Pancreas (tissue), 10 donors: ENCODE measurements at regions not wholly inside any gene's neighbourhood (a gene's known extent, or its start where the extent isn't known, plus 50 kb on each side); places are given as distances from the start of the nearest gene placed in this dataset.

Experiments used
- ATAC-seq, 4 donors: fragments of 200-7000 bp; cut with Tn5 transposase; one replicate each; pipeline versions ENCODE4 v1.8.0 to v1.9.1; 2020; ENCODE audit warnings: mild to moderate bottlenecking in 4 of 4, moderate library complexity in 4 of 4
- DNase-seq, 6 donors: peaks; one replicate each; pipeline ENCODE4 v3.0.0-alpha.2; 2020
- FAIRE-seq: peaks from 2 replicates; lab custom pipeline; 2012; peaks lifted over from hg19 to GRCh38; lab: Jason Lieb, UNC
- H3K27ac ChIP-seq, 4 donors: fragments of 200-600 bp; sonication (generic); 1 replicate in 3 of 4; 2 replicates in 1 of 4; pipeline versions ENCODE4 v1.5.0 to v1.8.0; 2020
- H3K27me3 ChIP-seq, 4 donors: fragments of 200-600 bp; one replicate each; pipeline ENCODE4 v1.8.0; 2021
- H3K36me3 ChIP-seq, 3 donors: fragments of 200-600 bp; sonication (generic) in 1 of 3; one replicate each; pipeline versions ENCODE4 v1.5.0 to v1.8.0; 2020 to 2021
- H3K4me1 ChIP-seq, 3 donors: fragments of 200-600 bp; one replicate each; pipeline ENCODE4 v1.8.0; 2021
- H3K4me3 ChIP-seq, 4 donors: fragments of 200-600 bp; sonication (generic) in 2 of 4; one replicate each; pipeline versions ENCODE4 v1.5.0 to v1.8.0; 2020 to 2021
- H3K9me3 ChIP-seq, 4 donors: fragments of 200-600 bp; one replicate each; pipeline ENCODE4 v1.8.0; 2021
- CTCF ChIP-seq, 4 donors: fragments of 200-600 bp; sonication (generic) in 3 of 4; IDR thresholded peaks; one replicate each; pipeline versions ENCODE4 v1.5.0 to v1.8.0; 2021; ENCODE audit warnings: antibody characterized with exemption in 4 of 4
- WGBS, 2 donors: extraction: QIAGEN DNeasy Blood & Tissue Kit; methylation state at CpG; one replicate each; pipeline ENCODE4 v1.1.7; 2013; 5-methylcytosine and 5-hydroxymethylcytosine counted together
- intact Hi-C, 3 donors: fragments of 100-400 bp; cut with DNase I; formaldehyde crosslinking; loops; one replicate each; pipeline versions ENCODE4 v1.11.1 to v1.14.2; 2022
- donor health status: healthy with polysubstance abuse.
- donor health status: DM: no; HTN: no; CAD: no; lungs with moderate emphysema.
- donor health status: DM: no; HTN: no; CAD: no.
- donor health status: control.
- donor health status: control.
- donor health status: Bipolar disorder and iron deficiency.
- donor health status: DM: yes; HTN: yes; CAD: no.
- donor health status: DM: no; HTN: no; CAD: no.
- donor health status: DM: no; HTN: no; CAD: no.
- donor health status: DM: yes; HTN: yes; CAD: no.

DNA sequence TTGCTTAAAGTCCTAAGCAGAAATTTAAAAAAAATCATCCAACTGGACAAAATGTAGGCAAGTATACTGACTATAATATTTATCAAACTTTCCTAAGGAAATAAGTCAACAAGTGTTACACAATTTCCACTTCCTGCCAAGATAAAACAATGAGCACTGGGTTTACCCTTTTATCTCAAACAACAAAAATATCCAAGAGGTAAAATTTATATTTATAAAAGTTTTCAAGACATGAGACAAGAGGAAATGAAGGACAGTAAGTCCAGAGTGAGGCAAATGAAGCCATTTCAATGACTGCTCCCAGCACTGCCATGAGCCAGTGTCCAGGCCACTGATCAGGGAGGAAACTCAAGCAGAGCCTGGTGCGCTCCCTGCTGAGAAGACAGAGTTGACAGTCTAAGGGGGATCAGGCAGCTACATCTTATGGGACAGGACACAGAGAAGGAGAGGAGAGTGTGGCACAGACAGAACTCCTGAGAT lies 439.4 kb downstream of the RAP2B start:
- DNase-seq (no peak), FAIRE-seq (no peak), ATAC-seq (no peak)
- no peak overlapping the region for H3K4me3 ChIP-seq
- no peaks in the 10 kb centered on the region for H3K4me1 ChIP-seq
- WGBS, 2 donors = 63 to 68% methylated on average over 1 of the region's 1 CpG
- H3K9me3 ChIP-seq = no peaks in the 10 kb centered on the region
- intact Hi-C loops = no loop called here
- H3K27ac ChIP-seq = no peak overlapping the region
- no peaks in the 10 kb centered on the region for H3K36me3 ChIP-seq
- peaks cover 0 to 4% (median 0%) of the 10 kb centered on the region in 4 donors for H3K27me3 ChIP-seq
- TF ChIP-seq CTCF (IDR thresholded peaks at IDR 0.05) = no peak

- FAIRE-seq (no peak), ATAC-seq (no peak), DNase-seq (no peak)
- 48 to 84% methylated on average over 1 of the region's 1 CpG for WGBS, 2 donors
- H3K27ac ChIP-seq = no peak overlapping the region
- H3K4me1 ChIP-seq = no peaks in the 10 kb centered on the region
- no peak for TF ChIP-seq CTCF (IDR thresholded peaks at IDR 0.05)
- intact Hi-C loops = no loop called here
- no peak overlapping the region for H3K4me3 ChIP-seq
- peaks cover 0 to 4% (median 0%) of the 10 kb centered on the region in 4 donors for H3K27me3 ChIP-seq
- no peaks in the 10 kb centered on the region for H3K36me3 ChIP-seq
- H3K9me3 ChIP-seq = no peaks in the 10 kb centered on the region
Measured at GRCh38 chr3:153602801-153603200, 440.8 kb downstream of the RAP2B start.

DNA sequence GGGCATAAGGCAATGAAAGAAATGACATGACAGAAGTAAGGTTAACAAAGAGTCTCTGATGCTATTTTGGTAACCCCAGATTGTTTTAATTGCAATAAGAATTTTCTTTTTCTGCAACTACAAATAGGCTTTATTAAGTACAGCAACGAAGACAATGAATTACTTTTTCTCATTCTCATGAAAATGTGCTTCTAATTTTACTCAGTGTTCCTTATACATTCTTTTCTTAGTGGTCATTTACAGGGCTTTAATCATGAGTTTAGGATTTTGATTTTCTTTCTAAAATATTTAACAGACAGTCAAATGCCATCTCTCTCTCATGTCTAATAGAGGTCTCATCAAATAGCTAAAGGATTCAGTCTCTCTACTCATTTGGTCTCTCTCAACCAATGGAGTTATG lies 452.1 kb downstream of the RAP2B start:
- H3K9me3 ChIP-seq = no peaks in the 10 kb centered on the region
- H3K4me1 ChIP-seq = no peaks in the 10 kb centered on the region
- no peak overlapping the region for H3K4me3 ChIP-seq
- no peak overlapping the region for H3K27ac ChIP-seq
- intact Hi-C loops = no loop called here
- no peak for DNase-seq
- no peak for TF ChIP-seq CTCF (IDR thresholded peaks at IDR 0.05)
- no peaks in the 10 kb centered on the region for H3K27me3 ChIP-seq
- H3K36me3 ChIP-seq = no peaks in the 10 kb centered on the region
- FAIRE-seq = no peak
- no peak for ATAC-seq
- WGBS, 2 donors = 33 to 53% methylated on average over 1 of the region's 1 CpG

- FAIRE-seq (no peak), DNase-seq (no peak), ATAC-seq (no peak)
- Histone ChIP-seq H3K36me3 (no peaks in the 10 kb centered on the region), H3K9me3 (no peaks in the 10 kb centered on the region), H3K27me3 (no peaks in the 10 kb centered on the region), H3K4me3 (no peak overlapping the region), H3K27ac (no peak overlapping the region), H3K4me1 (no peaks in the 10 kb centered on the region)
- TF ChIP-seq CTCF (IDR thresholded peaks at IDR 0.05) = no peak
- intact Hi-C loops = no loop called here
Measured at GRCh38 chr3:153614563-153614962, 452.5 kb downstream of the RAP2B start.

- ATAC-seq = no peak
- no peak overlapping the region for H3K4me3 ChIP-seq
- 21 to 24% methylated on average over 1 of the region's 1 CpG for WGBS, 2 donors
- no peaks in the 10 kb centered on the region for H3K9me3 ChIP-seq
- TF ChIP-seq CTCF (IDR thresholded peaks at IDR 0.05) = no peak
- H3K4me1 ChIP-seq = no peaks in the 10 kb centered on the region
- no peaks in the 10 kb centered on the region for H3K36me3 ChIP-seq
- intact Hi-C loops = no loop called here
- no peaks in the 10 kb centered on the region for H3K27me3 ChIP-seq
- DNase-seq = no peak
- no peak for FAIRE-seq
- no peak overlapping the region for H3K27ac ChIP-seq
Measured at GRCh38 chr3:153615863-153616262, 453.8 kb downstream of the RAP2B start.
